ENCODE measurements at regions not wholly inside any gene's neighbourhood (a gene's known extent, or its start where the extent isn't known, plus 50 kb on each side); places are given as distances from the start of the nearest gene placed in this dataset.
A peak's percentile ranks its signal among the peaks of the same experiment; 100 is the strongest.

DNA sequence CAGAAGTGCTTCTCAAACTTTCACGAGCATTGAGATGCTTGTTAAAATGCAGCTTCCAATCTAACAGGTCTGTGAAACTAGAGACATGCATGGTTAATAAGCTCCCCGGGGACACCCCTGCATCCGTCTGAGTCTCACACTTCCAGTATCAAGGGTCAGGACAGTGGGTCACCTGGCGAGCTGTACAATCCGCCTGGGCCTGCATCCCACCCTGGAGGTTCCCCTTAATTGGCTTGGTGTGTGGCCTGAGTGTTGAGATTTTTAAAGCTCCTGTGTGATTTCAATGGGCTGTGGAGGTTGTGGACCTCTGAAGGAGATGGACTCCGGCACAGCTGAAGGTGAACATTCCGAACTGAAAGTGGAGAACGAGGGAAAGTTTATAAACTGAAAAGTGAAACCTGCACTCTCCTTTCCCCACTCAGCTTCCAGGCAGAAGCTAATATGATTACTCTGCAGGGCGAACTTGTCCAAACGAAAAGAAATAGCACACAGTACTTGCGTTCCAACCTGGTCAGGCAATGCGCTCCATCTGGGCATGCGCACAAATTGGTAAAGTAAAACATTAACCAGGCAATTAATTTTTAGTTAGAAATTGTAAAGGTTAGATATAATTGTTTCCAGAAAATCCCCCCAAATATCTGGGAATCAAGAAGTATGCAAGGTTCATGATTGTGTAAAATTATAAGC is 191.7 kb upstream of the ALKAL2 start:
- no peak for DNase-seq (ENCODE audit: low spot score)

DNA sequence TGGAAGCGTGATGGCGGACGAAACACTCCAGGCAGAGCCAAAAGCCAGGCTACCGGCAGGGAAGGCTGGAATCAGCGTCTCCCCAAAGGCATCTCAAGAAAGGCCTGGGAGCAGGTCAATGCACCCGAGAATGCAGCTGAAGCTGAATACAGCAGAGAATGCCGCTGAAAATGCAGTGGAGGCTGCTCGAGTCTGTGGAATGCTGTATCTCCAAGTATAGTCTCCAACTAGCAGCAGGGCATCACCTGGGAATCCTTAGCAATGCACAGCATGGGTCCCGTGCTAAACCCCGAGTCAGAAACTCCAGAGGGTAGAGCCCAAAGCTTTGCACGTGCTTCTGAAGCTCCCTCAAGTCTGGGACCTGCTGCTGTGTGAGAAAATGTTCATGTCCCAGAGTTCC is 191.1 kb upstream of the ALKAL2 start:
- no peak for DNase-seq (ENCODE audit: low spot score)

DNA sequence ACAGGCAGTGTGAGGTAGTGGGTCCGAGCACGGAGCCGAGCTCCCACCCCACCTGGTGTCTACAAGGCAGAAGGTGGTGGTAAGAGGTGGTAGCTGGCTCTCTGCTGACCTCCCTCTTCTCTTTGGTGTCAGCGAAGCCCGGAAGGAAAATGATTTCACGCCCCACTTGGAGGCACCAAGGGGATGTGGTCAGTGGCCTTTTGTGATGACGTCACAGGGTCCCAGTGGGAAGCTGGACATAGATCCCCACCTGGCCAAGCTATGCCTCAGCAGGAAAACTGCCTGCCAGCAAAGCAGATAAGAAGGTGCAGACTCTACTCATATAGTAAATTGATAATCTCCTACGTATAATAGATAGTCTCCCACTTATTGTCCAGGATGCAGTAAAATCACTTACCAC is 183.7 kb upstream of the ALKAL2 start:
- DNase-seq (ENCODE audit: low spot score) = no peak

DNA sequence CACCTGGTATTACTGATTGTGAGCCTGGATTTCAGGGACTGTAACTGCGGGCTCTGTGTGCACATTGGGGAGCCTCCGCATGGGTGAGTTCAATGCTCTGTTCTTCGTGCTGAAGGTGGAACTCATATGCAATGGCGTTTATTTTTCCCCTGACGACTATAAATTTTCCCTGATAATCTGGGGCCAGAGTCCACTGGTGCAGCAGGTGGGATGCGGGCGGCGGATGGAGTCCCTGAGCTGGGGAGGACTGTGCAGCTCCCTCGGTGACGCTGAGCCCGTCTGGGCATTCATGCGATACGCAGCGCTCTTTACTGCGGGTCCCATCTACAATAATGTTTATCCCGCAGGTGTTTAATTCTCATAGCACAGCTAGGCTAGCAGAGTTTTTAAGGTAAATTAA is 181.6 kb upstream of the ALKAL2 start:
- no peak for DNase-seq (ENCODE audit: low spot score)

DNA sequence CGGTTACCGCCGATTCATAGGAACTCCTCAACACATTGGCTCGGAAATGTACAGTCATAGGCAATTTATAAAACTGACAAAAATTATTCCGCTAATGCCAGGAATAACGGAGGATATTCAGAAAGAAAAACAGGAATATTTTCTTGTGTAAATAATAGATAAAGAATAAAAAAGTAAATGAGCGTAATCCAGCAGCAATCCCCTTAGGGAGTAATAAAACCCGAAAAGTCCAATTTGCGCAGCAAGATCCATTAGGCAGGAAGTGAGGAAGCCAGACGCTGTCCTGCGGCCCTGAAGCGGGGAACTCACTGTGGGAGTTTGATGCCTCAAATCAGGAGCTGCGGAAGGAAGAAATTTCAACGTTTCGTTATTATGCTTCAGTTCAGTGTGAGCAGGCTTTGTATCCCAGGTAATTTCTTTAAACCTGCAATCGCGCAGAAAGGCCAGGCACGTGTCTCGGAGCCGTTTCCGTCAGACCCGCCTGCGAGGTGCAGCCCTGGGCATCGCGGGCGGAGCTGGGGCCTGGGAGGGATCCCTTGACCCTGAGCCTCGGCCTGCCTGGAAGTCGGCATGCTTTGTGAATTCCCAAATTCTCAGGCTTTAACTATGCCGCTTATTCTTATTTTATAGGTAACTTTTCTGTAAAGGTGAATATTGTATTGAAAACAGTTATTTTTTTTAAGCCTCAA is 180.9 kb upstream of the ALKAL2 start:
- DNase-seq (ENCODE audit: low spot score) = no peak

DNA sequence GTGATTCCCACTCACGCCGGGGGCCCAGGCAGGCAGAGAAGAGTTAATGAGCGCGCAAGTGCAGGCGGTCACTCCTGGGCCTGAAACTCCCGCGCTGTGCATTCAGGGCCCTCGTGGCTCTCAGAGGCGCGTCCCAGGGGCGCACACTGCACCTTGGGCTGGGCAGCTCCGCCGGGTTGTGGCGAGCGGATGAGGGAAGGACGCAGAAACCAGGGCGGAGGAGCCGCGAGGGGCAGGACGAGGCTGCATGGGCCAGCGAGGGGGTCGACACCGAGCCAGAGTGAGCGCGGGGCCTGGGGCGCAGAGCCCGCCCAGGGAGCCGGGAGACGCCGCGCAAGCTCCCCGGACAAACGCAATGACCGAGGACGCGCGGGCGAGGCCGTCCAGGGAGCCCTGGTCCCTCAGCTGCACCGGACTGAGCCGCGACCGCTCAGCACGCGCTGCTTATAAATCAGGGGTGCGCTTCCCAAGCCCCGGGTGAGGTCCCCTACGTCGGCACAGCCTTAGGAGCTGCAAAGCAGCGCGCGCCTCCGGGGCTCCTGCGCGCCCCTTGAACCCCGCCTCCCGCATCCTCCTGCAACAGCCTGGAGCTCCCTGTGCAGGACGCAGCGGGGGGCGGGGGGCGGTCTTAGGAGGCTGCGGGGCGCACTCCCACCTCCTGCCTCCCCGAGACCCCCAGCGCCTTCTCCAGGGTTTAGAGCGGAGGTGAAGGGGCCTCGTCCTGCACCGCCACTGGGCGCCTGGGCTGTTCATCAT is 180.2 kb upstream of the ALKAL2 start:
- DNase-seq (ENCODE audit: low spot score) = no peak

DNA sequence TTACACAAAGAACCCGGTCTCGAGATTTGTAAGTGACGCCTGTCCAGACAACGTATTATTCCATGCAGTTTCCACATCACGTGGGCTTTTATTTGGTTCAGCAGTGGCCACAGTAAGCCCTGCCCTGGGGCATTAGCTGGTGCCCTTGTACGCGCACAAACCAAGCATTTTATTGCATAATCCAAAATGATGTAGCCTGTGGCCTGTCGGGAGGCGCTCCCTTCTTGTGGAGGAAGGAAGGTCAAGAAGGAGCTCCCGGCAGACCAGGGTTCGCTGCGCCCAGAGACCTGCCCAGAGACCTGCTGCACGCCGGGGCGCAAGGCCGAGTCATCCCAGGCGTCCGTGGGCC is 179.6 kb upstream of the ALKAL2 start:
- no peak for DNase-seq (ENCODE audit: low spot score)

DNA sequence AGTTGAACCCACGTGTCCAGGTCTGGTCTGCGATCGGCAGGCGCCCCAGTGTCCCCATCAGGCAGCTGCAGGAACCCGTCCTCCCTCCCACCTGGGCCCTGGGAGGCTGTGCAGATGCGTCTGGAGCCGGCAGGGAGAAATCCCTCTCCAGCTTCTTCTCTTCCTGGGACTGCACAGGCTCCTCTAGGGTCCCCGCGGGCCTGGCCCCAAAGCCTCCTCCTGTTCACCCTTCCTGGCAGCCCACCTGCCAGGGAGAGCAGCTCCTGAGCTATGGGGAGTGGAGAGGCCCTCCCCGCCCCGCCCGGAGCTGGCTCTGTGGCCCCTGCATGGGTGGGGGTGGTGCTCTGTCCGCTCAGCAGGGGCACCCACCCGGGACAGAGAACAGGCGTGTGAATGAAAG is 179.2 kb upstream of the ALKAL2 start:
- no peak for DNase-seq (ENCODE audit: low spot score)

DNA sequence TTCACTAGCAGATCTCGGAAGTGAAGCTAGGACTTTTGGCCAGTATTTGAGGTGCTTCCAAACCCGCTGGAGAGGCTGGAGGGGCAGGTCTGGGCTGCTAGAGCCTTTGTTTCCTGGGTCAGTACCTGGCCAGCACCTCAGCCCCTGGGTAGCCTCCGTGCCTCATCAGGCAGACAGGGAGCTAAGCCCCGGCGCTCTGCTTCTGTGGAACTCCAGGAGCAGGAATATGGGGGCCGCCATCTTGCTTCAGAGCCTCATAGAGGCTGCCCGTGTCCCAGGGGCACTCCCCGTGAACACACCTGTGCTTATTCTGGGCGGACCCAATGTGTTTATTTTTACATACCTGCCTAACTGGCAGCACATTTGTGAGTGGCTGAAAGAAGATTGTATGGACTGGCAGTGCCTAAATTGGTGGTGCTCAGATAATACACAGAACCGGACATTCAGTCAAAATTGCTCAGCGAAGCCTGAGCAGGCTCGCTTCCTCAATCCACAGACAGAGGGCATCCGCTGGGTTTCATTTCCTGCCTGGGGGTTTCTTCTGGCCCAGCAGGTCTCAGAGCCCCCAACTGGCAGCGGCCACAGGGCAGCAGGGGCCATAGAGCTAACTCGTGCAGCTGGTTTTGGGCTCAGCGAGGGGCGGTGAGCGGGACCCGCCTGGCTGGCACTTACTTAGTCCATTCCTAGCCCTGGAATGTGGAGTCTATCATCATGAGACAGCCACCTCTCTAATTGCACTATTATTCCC is 176.8 kb upstream of the ALKAL2 start:
- no peak for DNase-seq (ENCODE audit: low spot score)

DNA sequence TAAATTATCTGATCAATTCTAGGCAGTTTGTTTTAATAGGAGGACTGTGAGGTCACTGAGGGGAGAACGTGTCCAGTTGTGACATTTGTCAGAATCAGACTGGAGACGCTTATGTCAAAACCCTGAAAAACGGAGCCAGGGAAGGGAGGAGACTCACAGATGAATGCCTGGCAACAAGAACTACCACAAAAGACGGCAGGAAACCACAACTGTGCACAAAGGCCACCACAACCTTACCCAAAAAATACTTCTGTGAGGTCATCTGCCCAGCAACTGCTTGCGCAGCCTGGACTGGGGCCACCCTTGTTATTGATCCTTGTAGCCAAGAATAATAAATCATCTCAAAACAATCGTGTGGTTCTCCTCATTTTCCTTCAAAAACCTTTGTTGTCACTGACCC is 173.0 kb upstream of the ALKAL2 start:
- DNase-seq (ENCODE audit: low spot score) = no peak

DNA sequence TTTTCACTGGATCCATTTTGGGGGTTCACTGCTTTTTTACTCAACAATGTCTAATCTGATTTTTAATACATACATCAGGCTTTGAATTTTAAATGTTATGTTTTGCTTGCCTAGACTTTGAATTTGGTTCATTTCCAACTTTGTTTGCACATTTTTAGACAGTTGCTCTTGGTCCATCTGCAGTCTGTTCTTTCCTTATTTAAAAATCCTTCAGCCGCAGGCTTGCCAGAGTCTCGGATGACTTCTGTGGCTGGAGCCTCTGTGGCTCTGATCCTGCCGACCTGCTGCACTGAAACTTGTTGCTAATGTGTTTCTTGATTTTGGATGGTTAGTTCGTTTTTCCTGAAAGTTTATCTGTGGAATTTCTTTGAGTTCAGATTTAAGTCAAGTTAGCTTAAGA is 172.0 kb upstream of the ALKAL2 start:
- DNase-seq (ENCODE audit: low spot score) = no peak

DNA sequence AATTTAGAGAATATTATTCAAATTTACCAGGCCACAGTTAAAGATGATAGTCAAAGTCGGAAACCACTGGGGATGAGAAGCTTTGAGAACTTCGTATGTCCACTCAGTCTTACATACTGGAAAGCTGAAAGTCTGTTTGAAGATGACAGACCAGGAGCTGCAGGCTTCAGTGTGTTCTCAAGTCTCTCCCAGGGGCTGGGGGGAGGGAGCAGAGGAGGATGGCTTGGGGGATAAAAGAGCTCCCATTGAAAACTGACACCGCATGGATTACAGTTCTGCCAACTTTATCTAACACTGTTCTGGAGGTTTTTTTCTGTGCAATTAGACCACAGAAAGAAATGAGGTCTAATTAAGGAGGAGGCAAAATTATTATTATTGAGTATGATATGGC is 170.5 kb upstream of the ALKAL2 start:
- DNase-seq (ENCODE audit: low spot score) = no peak

DNA sequence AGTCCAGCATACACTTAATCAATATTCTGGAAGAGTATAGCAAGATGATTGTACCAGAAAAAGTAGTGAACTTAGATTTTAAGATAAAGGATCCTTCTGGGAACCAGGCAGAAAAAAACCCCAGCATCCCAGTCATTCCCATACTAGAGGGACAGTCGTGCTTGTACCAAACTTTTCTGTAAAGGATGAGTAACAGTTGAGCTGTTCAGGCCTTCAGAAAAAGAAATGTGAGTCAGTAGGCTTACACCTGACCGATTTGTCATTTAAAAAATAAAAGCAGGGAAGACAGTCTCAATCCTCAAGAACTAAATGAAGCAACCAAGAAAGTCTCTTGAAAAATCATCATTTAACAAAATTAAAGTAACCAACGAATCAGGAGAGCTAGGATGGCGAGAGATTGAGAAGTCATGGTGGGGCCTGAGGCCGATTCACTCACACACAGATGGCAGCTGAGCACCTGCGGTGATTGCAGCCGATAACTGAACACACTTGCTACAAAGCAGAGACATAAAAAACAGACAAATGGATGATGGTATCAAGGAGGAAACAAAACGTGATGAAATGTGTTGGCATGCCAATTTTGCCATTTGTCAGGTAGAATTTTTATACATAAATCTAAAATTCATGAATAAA is 170.0 kb upstream of the ALKAL2 start:
- DNase-seq (ENCODE audit: low spot score) = peak; percentile 51

DNA sequence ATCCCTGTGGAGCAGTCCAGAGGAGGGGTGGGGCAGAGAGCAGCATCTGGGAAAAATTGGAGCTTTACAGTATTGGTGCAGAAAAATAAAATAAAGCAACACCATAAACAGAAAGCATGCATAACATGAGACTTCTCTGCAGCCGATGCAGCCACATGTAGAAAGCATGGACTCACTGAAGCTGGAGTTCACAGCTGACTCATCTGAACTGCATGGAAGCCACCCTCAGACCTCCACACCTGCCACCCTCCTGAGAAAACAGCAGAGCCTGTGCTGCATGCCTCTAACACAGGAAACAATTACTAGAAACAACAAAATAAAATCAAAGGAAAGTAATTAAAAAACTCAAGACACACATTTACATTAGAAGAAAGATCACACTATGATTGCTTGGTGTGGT is 169.4 kb upstream of the ALKAL2 start:
- no peak for DNase-seq (ENCODE audit: low spot score)

DNA sequence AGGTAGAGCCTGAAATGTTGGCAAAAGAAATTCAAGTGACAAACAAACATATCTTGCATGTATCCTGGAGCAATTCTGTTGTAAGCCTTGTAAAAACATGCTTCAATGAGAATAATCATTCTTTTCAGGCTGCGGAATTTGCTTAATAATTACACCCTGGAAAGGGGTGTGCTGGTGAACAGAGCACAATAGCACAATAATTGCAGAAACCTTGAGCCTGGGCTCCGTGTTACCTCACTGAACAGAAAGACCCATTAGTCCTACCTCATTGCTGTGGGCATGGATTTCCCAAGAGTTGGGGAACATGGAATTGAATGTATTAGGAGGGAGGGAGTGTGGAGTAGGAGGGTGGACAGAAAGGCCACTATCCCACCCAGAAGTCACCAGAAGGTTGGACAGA is 168.0 kb upstream of the ALKAL2 start:
- DNase-seq (ENCODE audit: low spot score) = no peak

DNA sequence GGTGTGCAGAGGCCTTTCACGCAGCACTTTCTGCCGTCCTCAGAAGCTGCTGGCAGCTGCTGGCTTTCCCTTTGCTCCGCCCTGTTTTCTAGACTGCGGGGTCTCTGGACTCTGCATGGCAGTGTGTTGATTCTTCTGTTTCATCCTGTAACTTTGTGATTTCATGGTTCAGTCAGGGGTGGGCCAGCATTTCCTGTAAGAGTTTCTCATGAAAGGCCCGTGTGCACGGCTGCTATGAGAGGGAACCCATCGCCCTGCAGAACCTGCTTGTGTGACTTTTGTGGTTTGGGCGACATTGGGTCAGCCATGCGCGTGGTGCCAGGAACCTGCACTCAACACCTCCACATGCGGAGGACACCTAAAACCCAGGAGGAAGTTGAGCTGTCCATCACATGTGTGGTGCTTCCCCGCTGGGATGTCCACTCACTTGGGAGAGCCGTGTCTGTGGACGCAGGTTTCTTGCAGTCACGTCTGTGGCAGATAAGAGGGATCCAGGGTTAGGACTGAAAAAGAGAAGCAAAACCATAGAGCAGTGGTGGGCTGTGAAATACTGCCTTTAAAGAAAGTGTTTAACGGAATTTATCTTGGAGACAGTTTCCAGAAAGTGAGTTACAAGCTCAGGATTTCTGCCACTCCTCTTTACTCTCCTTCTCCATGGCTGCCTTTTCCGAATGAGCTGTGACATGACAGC is 167.3 kb upstream of the ALKAL2 start:
- DNase-seq (ENCODE audit: low spot score) = no peak

DNA sequence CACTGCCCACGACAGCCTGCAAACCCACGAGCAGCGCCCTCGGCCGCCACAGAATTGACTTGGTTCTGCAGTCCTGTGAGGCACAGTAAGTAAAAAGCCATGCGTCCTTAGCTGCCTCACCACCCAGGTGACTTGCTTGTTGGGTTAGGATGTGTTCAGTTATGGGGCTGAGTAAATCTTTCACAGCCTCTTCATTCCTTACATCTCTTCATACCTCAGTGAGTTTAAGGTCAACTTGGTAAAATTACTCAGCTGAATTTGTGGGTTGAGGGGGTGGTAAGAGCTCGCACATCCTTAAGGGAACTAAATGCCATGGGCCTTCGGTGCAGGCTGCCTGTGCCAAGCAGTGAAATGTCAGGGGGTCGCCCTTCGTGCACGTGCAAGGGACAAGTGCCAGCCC is 165.2 kb upstream of the ALKAL2 start:
- no peak for DNase-seq (ENCODE audit: low spot score)

DNA sequence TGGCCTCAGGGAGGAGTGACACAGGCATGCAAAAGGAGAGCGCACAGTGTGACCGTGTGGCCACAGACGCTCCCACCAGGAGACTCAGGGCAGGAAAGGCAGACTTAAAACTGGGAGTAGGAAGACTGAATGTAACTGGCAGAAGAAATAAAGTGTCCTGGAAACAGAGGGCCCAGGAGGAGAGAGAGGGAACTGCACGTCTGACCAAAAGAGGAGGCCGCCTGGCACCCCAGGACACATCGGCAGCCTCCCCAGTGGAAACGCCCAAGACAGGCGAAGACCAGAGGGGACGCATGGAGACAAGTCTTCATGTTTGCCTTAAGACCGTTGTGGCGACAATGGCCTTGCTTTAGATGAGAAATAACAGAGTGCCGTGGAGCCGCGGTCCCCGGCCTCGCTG is 163.6 kb upstream of the ALKAL2 start:
- no peak for DNase-seq (ENCODE audit: low spot score)

DNA sequence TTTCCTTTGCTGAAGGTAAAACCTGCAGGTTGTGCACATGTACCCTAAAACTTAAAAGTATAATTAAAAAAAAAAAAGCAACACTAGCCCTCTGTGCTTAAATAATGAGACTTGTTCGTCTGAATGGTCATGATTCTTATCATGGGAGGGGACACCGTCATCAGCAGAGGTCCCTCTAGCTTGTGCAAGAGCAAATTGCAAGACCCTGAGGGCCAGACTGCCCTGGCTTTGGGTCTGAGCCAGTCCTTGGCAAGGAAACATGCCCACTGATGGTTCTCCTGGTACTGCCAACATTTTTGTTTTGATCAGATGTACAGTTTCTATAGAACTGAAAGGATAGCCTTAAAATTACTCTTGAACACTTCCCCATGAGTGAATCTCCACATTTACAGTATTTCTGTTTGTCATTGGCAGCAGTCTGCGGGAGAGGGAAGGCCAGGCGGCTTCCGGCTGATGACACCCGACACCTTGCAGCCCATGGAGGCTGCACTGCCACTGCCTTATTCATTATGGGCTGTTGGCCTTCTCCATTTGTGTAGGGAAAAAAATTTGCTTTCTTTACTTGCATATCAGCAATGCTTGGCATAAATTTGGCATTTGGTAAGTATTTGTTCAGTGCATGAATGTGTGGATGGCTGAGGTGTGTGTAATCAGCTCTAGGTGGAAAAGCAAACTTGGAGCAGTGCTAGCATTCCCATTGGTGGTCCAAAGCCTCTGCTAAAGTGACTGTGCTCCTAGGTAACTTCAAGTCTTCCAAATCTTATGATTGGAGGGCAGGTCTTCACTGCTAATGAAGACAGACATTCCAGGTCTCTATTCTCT is 161.6 kb upstream of the ALKAL2 start:
- DNase-seq (ENCODE audit: low spot score) = no peak

DNA sequence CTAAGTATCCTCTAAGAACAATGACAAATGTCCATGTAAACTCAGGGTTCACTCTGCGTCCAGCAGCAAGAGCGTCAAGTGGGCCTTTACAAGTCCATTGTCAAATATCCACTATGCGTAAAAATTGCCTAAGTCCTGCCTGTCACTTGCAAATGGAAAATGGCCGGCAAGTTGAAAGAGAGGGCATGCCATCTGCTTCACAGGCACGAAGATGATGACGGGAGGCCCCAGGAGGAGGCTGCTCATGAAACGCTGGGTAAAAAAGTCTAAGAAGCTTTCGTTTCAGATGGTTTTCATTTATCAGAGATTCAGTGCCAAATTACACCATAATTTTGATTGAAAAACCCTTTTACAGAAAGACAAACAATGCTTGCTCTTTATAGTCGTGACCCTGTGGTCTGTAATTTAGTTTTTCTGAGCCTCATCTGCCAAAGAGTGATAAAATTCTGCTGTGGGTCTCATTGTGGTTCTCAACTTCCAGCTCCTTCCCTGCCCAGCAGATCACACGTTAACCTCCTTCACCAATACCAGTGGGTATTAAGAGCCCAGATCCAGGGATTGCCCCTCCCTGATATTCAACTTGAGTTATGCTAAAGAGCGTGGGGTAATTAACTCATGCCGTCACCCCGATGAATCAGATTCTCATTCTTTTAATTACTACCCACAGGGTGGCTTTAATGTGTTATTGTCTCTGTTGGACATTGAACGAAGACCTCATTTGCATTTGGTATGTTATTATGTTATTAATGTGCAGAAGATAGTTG is 160.2 kb upstream of the ALKAL2 start:
- no peak for DNase-seq (ENCODE audit: low spot score)
